ENCODE measurements at regions not wholly inside any gene's neighbourhood (a gene's known extent, or its start where the extent isn't known, plus 50 kb on each side); places are given as distances from the start of the nearest gene placed in this dataset.
"Not testable (repeated sequence)": the region's sequence is repeated elsewhere in the genome, so short reads cannot be mapped to it uniquely, and the experiment has no call there.

- DNase-seq (ENCODE audit: low read depth in 2 of 2) = not testable (repeated sequence)
These were observed 111.4 kb upstream of the METTL9 start for GRCh38 chr16:21487956-21488355.

- DNase-seq (ENCODE audit: low read depth in 2 of 2) = not testable (repeated sequence)
These were observed 100.3 kb upstream of the METTL9 start for GRCh38 chr16:21499046-21499445.

GRCh38 chr16:21501223-21501868 lies 98.0 kb upstream of the METTL9 start:
- peak; percentile 63 to 70 for DNase-seq (ENCODE audit: low read depth in 2 of 2)

- peak; percentile 87 to 92 for DNase-seq (ENCODE audit: low read depth in 2 of 2)
These were observed 97.3 kb upstream of the METTL9 start for GRCh38 chr16:21501869-21502667.

- not testable (repeated sequence) for DNase-seq (ENCODE audit: low read depth in 2 of 2)
These were observed 95.8 kb upstream of the METTL9 start for GRCh38 chr16:21503574-21503920.

- DNase-seq (ENCODE audit: low read depth in 2 of 2) = not testable (repeated sequence)
These were observed 95.2 kb upstream of the METTL9 start for GRCh38 chr16:21503941-21504832.

GRCh38 chr16:21505751-21506520 lies 93.4 kb upstream of the METTL9 start:
- not testable (repeated sequence) for DNase-seq (ENCODE audit: low read depth in 2 of 2)

GRCh38 chr16:21506857-21507456 lies 92.4 kb upstream of the METTL9 start:
- DNase-seq (ENCODE audit: low read depth in 2 of 2) = peak; percentile 34 to 60

GRCh38 chr16:21507631-21508305 lies 91.6 kb upstream of the METTL9 start:
- not testable (repeated sequence) for DNase-seq (ENCODE audit: low read depth in 2 of 2)

GRCh38 chr16:21508661-21509436 lies 90.5 kb upstream of the METTL9 start:
- DNase-seq (ENCODE audit: low read depth in 2 of 2) = peak in 1 of 2 donors; percentile 29

- not testable (repeated sequence) for DNase-seq (ENCODE audit: low read depth in 2 of 2)
These were observed 89.8 kb upstream of the METTL9 start for GRCh38 chr16:21509437-21510086.

GRCh38 chr16:21510869-21511255 lies 88.5 kb upstream of the METTL9 start:
- DNase-seq (ENCODE audit: low read depth in 2 of 2) = not testable (repeated sequence)

GRCh38 chr16:21511315-21512210 lies 87.8 kb upstream of the METTL9 start:
- not testable (repeated sequence) for DNase-seq (ENCODE audit: low read depth in 2 of 2)

- not testable (repeated sequence) for DNase-seq (ENCODE audit: low read depth in 2 of 2)
These were observed 86.8 kb upstream of the METTL9 start for GRCh38 chr16:21512280-21513192.

GRCh38 chr16:21513337-21513741 lies 86.0 kb upstream of the METTL9 start:
- DNase-seq (ENCODE audit: low read depth in 2 of 2) = not testable (repeated sequence)

- DNase-seq (ENCODE audit: low read depth in 2 of 2) = not testable (repeated sequence)
These were observed 85.4 kb upstream of the METTL9 start for GRCh38 chr16:21513812-21514473.

Measured in stimulated activated CD8-positive, alpha-beta memory T cell treated with anti-CD3 and anti-CD28 coated beads, Interleukin-15, amount 100 ng/mL, for 48 hours (primary cell).